ENCODE measurements at regions not wholly inside any gene's neighbourhood (a gene's known extent, or its start where the extent isn't known, plus 50 kb on each side); places are given as distances from the start of the nearest gene placed in this dataset.

DNA sequence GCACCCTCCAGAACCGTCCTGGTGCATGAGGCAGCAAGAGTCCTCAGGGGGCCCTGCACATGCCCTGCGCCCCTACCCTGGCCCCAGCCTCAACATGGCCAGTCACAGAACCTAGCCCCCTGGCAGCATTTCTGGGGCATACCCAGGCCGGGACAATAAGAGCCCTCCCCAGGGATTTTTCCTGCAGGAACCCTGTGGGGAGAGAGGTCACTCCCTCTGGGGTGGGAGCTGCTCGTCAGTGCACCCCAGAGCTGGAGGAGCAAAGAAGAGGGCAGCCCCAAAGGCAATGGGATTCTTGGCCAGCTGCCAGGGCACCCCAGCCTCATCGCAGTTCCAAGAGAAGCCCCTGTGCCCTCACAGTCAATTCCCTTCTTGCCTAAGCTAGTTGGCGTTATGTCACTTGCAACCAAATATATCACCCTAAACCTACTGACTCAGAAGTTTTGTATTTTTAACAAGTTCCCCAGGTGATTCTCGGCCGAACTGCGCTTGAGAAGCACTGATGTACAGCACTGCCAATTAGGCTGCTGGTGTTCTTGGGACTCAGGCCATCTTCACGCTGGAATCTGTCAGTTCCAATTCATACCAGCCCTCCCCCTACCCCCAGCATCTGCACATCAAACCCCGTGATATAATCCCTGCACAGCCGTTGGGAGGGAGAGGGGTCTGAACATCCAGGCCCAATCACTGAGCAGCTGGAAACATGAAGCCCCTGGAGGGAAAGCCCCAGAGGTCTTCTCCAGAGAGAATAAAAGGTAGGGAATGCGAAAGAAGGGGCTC lies 87.5 kb upstream of the PRR20G start:
- H3K4me3 Mint-ChIP-seq: no peak overlapping the region

More for the DNA sequence above, 87.5 kb upstream of the PRR20G start:
- no peak for ATAC-seq
- H3K9me3 Mint-ChIP-seq: peaks cover 9% of the 10 kb centered on the region; the same call in 1 of the 2 replicates
- H3K27ac Mint-ChIP-seq: no peak overlapping the region
- TF ChIP-seq ZNF219 (CRISPR knock-in tag; IDR thresholded peaks at IDR 0.05; ENCODE audit: borderline replicate concordance): no peak
- TF ChIP-seq, protein P1, sequence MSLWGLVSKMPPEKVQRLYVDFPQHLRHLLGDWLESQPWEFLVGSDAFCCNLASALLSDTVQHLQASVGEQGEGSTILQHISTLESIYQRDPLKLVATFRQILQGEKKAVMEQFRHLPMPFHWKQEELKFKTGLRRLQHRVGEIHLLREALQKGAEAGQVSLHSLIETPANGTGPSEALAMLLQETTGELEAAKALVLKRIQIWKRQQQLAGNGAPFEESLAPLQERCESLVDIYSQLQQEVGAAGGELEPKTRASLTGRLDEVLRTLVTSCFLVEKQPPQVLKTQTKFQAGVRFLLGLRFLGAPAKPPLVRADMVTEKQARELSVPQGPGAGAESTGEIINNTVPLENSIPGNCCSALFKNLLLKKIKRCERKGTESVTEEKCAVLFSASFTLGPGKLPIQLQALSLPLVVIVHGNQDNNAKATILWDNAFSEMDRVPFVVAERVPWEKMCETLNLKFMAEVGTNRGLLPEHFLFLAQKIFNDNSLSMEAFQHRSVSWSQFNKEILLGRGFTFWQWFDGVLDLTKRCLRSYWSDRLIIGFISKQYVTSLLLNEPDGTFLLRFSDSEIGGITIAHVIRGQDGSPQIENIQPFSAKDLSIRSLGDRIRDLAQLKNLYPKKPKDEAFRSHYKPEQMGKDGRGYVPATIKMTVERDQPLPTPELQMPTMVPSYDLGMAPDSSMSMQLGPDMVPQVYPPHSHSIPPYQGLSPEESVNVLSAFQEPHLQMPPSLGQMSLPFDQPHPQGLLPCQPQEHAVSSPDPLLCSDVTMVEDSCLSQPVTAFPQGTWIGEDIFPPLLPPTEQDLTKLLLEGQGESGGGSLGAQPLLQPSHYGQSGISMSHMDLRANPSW (CRISPR knock-in tag; conservative IDR thresholded peaks at IDR 0.05; ENCODE audit: low read depth): no peak
- no peak for TF ChIP-seq ZNF121 (CRISPR knock-in tag; IDR thresholded peaks at IDR 0.05)
- TF ChIP-seq, protein P2, sequence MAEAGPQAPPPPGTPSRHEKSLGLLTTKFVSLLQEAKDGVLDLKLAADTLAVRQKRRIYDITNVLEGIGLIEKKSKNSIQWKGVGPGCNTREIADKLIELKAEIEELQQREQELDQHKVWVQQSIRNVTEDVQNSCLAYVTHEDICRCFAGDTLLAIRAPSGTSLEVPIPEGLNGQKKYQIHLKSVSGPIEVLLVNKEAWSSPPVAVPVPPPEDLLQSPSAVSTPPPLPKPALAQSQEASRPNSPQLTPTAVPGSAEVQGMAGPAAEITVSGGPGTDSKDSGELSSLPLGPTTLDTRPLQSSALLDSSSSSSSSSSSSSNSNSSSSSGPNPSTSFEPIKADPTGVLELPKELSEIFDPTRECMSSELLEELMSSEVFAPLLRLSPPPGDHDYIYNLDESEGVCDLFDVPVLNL (CRISPR knock-in tag; IDR thresholded peaks at IDR 0.05; ENCODE audit: borderline replicate concordance, low read depth): no peak
- TF ChIP-seq, protein P3, sequence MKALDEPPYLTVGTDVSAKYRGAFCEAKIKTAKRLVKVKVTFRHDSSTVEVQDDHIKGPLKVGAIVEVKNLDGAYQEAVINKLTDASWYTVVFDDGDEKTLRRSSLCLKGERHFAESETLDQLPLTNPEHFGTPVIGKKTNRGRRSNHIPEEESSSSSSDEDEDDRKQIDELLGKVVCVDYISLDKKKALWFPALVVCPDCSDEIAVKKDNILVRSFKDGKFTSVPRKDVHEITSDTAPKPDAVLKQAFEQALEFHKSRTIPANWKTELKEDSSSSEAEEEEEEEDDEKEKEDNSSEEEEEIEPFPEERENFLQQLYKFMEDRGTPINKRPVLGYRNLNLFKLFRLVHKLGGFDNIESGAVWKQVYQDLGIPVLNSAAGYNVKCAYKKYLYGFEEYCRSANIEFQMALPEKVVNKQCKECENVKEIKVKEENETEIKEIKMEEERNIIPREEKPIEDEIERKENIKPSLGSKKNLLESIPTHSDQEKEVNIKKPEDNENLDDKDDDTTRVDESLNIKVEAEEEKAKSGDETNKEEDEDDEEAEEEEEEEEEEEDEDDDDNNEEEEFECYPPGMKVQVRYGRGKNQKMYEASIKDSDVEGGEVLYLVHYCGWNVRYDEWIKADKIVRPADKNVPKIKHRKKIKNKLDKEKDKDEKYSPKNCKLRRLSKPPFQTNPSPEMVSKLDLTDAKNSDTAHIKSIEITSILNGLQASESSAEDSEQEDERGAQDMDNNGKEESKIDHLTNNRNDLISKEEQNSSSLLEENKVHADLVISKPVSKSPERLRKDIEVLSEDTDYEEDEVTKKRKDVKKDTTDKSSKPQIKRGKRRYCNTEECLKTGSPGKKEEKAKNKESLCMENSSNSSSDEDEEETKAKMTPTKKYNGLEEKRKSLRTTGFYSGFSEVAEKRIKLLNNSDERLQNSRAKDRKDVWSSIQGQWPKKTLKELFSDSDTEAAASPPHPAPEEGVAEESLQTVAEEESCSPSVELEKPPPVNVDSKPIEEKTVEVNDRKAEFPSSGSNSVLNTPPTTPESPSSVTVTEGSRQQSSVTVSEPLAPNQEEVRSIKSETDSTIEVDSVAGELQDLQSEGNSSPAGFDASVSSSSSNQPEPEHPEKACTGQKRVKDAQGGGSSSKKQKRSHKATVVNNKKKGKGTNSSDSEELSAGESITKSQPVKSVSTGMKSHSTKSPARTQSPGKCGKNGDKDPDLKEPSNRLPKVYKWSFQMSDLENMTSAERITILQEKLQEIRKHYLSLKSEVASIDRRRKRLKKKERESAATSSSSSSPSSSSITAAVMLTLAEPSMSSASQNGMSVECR (CRISPR knock-in tag; IDR thresholded peaks at IDR 0.05; ENCODE audit: borderline replicate concordance): no peak
- TF ChIP-seq PRRX2 (CRISPR knock-in tag; IDR thresholded peaks at IDR 0.05): no peak
- no peak for TF ChIP-seq SMAD4 (CRISPR knock-in tag; IDR thresholded peaks at IDR 0.05)
- no peak for TF ChIP-seq NFYB (CRISPR knock-in tag; conservative IDR thresholded peaks at IDR 0.05; ENCODE audit: low read depth)
- no peak for TF ChIP-seq GABPB1 (CRISPR knock-in tag; IDR thresholded peaks at IDR 0.05)
- TF ChIP-seq ATF1 (CRISPR knock-in tag; IDR thresholded peaks at IDR 0.05): no peak
- TF ChIP-seq, protein P4, sequence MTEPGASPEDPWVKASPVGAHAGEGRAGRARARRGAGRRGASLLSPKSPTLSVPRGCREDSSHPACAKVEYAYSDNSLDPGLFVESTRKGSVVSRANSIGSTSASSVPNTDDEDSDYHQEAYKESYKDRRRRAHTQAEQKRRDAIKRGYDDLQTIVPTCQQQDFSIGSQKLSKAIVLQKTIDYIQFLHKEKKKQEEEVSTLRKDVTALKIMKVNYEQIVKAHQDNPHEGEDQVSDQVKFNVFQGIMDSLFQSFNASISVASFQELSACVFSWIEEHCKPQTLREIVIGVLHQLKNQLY (CRISPR knock-in tag; IDR thresholded peaks at IDR 0.05): no peak
- TF ChIP-seq, protein P5, sequence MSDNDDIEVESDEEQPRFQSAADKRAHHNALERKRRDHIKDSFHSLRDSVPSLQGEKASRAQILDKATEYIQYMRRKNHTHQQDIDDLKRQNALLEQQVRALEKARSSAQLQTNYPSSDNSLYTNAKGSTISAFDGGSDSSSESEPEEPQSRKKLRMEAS (CRISPR knock-in tag; IDR thresholded peaks at IDR 0.05): no peak
- peaks cover 5% of the 10 kb centered on the region; the same call in 1 of the 2 replicates for H3K4me1 Mint-ChIP-seq
- CTCF ChIA-PET: interaction anchor here (0.7 to 2.7 kb wide), 11 partner anchors 9 to 151 kb away, joined by 3 to 47 read pairs (median 5); no protein-coding TSS in a partner anchor
- H3K27me3 Mint-ChIP-seq (ENCODE audit: low read depth): no peaks in the 10 kb centered on the region
- no peak for DNase-seq (ENCODE audit: low spot score)
- H3K36me3 Mint-ChIP-seq: no peaks in the 10 kb centered on the region
- POLR2A ChIA-PET: no interaction called here

All from WTC11 (cell line).